ENCODE measurements at regions not wholly inside any gene's neighbourhood (a gene's known extent, or its start where the extent isn't known, plus 50 kb on each side); places are given as distances from the start of the nearest gene placed in this dataset.

DNA sequence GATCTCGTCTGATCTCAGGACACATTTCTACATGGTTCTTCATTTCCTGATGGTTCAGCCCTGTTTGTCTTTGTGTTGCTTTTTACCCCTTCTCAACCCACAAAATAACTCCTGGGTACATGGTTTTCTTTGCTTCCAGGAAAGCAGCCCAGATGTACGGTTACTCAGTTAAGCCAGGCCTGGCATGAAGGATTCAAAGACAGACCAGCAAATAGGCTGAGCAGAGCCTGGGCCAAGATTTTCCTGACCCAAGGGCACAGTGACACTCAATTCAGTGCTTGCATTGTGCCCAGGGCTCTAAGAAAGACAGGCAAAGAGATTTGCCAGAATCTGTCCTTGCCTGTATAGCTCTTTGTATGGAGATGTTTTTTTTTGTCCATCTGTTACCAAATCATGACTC, 340.8 kb upstream of the KIAA1217 start:
- no peak overlapping the region for H3K4me3 ChIP-seq (ENCODE audit: low read length)
- DNase-seq, result no peak
- H3K4me1 Mint-ChIP-seq, result peaks cover 9% of the 10 kb centered on the region
- no peaks in the 10 kb centered on the region for H3K27me3 ChIP-seq (ENCODE audit: control insufficient read depth, insufficient read depth, low read length, poor library complexity, severe bottlenecking)
- H3K27ac Mint-ChIP-seq, result no peak overlapping the region
- H3K27ac ChIP-seq (ENCODE audit: low read depth, low read length), result no peak overlapping the region
- no peaks in the 10 kb centered on the region for H3K36me3 ChIP-seq (ENCODE audit: control insufficient read depth, insufficient read depth, low read length)
- no peaks in the 10 kb centered on the region for H3K9me3 ChIP-seq (ENCODE audit: control insufficient read depth, low read length)
- no peak overlapping the region for H3K9ac ChIP-seq (ENCODE audit: extremely low read depth, low read length, poor library complexity, severe bottlenecking)
- TF ChIP-seq CTCF (conservative IDR thresholded peaks at IDR 0.05), result no peak
- peaks cover 3% of the 10 kb centered on the region for H3K27me3 Mint-ChIP-seq (ENCODE audit: insufficient read depth)
- H3K9me3 Mint-ChIP-seq, result no peaks in the 10 kb centered on the region
- no peaks in the 10 kb centered on the region for H3K4me1 ChIP-seq (ENCODE audit: control insufficient read depth, insufficient read depth, low read length)
- H3K36me3 Mint-ChIP-seq (ENCODE audit: low read depth), result no peaks in the 10 kb centered on the region
- 92 to 94% methylated on average over 2 of the region's 2 CpGs for WGBS, 2 experiments (ENCODE audit: insufficient coverage in 1 of 2, insufficient read length in 1 of 2)
- no peak overlapping the region for H3K4me3 Mint-ChIP-seq

GRCh38 chr10:23869548-23869947, 339.4 kb upstream of the KIAA1217 start:
- H3K9me3 ChIP-seq (ENCODE audit: control insufficient read depth, low read length), result no peaks in the 10 kb centered on the region
- no peaks in the 10 kb centered on the region for H3K27me3 ChIP-seq (ENCODE audit: control insufficient read depth, insufficient read depth, low read length, poor library complexity, severe bottlenecking)
- H3K36me3 ChIP-seq (ENCODE audit: control insufficient read depth, insufficient read depth, low read length), result no peaks in the 10 kb centered on the region
- H3K27ac Mint-ChIP-seq, result no peak overlapping the region
- H3K4me3 ChIP-seq (ENCODE audit: low read length), result no peak overlapping the region
- WGBS, 2 experiments (ENCODE audit: insufficient coverage in 1 of 2, insufficient read length in 1 of 2), result 85 to 92% methylated on average over 4 to 7 of the region's 7 CpGs
- no peak overlapping the region for H3K4me3 Mint-ChIP-seq
- no peak overlapping the region for H3K9ac ChIP-seq (ENCODE audit: extremely low read depth, low read length, poor library complexity, severe bottlenecking)
- H3K4me1 ChIP-seq (ENCODE audit: control insufficient read depth, insufficient read depth, low read length), result no peaks in the 10 kb centered on the region
- H3K27ac ChIP-seq (ENCODE audit: low read depth, low read length), result no peak overlapping the region
- peaks cover 9% of the 10 kb centered on the region for H3K27me3 Mint-ChIP-seq (ENCODE audit: insufficient read depth)
- no peak for TF ChIP-seq CTCF (conservative IDR thresholded peaks at IDR 0.05)
- H3K36me3 Mint-ChIP-seq (ENCODE audit: low read depth), result no peaks in the 10 kb centered on the region
- peaks cover 9% of the 10 kb centered on the region for H3K4me1 Mint-ChIP-seq
- no peak for DNase-seq
- no peaks in the 10 kb centered on the region for H3K9me3 Mint-ChIP-seq

GRCh38 chr10:23869996-23870395, 338.9 kb upstream of the KIAA1217 start:
- 92% methylated on average over 3 of the region's 3 CpGs; no CpG with 5 or more reads in 1 of the 2 experiments for WGBS, 2 experiments (ENCODE audit: insufficient coverage in 1 of 2, insufficient read length in 1 of 2)
- Mint-ChIP-seq H3K36me3 (ENCODE audit: low read depth) (no peaks in the 10 kb centered on the region), H3K4me1 (peaks cover 9% of the 10 kb centered on the region), H3K27ac (no peak overlapping the region), H3K9me3 (no peaks in the 10 kb centered on the region), H3K4me3 (no peak overlapping the region), H3K27me3 (ENCODE audit: insufficient read depth) (peaks cover 9% of the 10 kb centered on the region)
- DNase-seq, result no peak
- H3K27me3 ChIP-seq (ENCODE audit: control insufficient read depth, insufficient read depth, low read length, poor library complexity, severe bottlenecking), result no peaks in the 10 kb centered on the region
- H3K9ac ChIP-seq (ENCODE audit: extremely low read depth, low read length, poor library complexity, severe bottlenecking), result no peak overlapping the region
- no peaks in the 10 kb centered on the region for H3K4me1 ChIP-seq (ENCODE audit: control insufficient read depth, insufficient read depth, low read length)
- H3K27ac ChIP-seq (ENCODE audit: low read depth, low read length), result no peak overlapping the region
- H3K9me3 ChIP-seq (ENCODE audit: control insufficient read depth, low read length), result no peaks in the 10 kb centered on the region
- H3K36me3 ChIP-seq (ENCODE audit: control insufficient read depth, insufficient read depth, low read length), result no peaks in the 10 kb centered on the region
- H3K4me3 ChIP-seq (ENCODE audit: low read length), result no peak overlapping the region
- no peak for TF ChIP-seq CTCF (conservative IDR thresholded peaks at IDR 0.05)

All from endodermal cell (in vitro differentiated cells).